Esophagus muscularis mucosa (tissue), 4 donors: ENCODE measurements at regions not wholly inside any gene's neighbourhood (a gene's known extent, or its start where the extent isn't known, plus 50 kb on each side); places are given as distances from the start of the nearest gene placed in this dataset.

Experiments used
- EP300 ChIP-seq: sonication (generic); formaldehyde crosslinking; IDR thresholded peaks from one replicate; pipeline ENCODE4 v1.6.1; 2017; ENCODE audit warnings: antibody characterized with exemption
- POLR2A ChIP-seq: fragments of 450-650 bp; IDR thresholded peaks from one replicate; pipeline ENCODE4 v1.6.1; 2017; ENCODE audit warnings: antibody characterized with exemption, moderate library complexity, mild to moderate bottlenecking, low read depth
- TF ChIP-seq, protein P1 (sequence below), 3 experiments: fragments of 200-600 bp in 2 of 3; fragments of 450-650 bp in 1 of 3; sonication (generic) in 2 of 3; IDR thresholded peaks; one replicate each; pipeline ENCODE4 v1.5.1; 2017 to 2019; ENCODE audit warnings: antibody characterized with exemption in 3 of 3, mild to moderate bottlenecking in 2 of 3, moderate library complexity in 1 of 3

DNA sequence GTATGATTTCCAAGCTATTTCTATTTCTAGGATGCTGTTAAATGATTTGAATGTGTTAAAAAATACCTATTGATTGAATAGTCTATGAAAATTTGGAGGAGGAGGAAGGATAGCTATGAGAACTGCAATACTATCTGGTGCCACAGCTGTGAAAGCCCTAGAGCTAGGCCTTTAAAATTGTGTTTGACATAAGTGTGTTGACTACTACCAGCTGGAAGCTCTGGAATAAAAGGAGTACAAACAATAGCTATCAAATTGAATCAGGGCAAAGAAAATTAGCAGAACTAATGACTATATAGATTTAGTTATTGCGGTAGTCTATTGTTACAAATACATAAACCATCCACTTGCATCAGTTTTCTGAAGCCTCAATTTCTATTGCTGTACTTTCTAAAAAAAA is 124.8 kb upstream of the CNTN5 start:
- TF ChIP-seq, protein P1, sequence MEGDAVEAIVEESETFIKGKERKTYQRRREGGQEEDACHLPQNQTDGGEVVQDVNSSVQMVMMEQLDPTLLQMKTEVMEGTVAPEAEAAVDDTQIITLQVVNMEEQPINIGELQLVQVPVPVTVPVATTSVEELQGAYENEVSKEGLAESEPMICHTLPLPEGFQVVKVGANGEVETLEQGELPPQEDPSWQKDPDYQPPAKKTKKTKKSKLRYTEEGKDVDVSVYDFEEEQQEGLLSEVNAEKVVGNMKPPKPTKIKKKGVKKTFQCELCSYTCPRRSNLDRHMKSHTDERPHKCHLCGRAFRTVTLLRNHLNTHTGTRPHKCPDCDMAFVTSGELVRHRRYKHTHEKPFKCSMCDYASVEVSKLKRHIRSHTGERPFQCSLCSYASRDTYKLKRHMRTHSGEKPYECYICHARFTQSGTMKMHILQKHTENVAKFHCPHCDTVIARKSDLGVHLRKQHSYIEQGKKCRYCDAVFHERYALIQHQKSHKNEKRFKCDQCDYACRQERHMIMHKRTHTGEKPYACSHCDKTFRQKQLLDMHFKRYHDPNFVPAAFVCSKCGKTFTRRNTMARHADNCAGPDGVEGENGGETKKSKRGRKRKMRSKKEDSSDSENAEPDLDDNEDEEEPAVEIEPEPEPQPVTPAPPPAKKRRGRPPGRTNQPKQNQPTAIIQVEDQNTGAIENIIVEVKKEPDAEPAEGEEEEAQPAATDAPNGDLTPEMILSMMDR (IDR thresholded peaks at IDR 0.05) = no peak
- no peak for TF ChIP-seq POLR2A
- no peak for TF ChIP-seq EP300
